Neural progenitor cell (in vitro differentiated cells): ENCODE measurements at regions not wholly inside any gene's neighbourhood (a gene's known extent, or its start where the extent isn't known, plus 50 kb on each side); places are given as distances from the start of the nearest gene placed in this dataset.

ENCODE experiments used
- DNase-seq: peaks from one replicate; pipeline ENCODE4 v3.0.0-alpha.2; 2016; ENCODE audit warnings: low spot score
- H2AFZ ChIP-seq: fragments of 200-600 bp; sonication (generic); replicated peaks from 2 replicates; pipeline ENCODE4 v1.6.1; 2016; ENCODE audit warnings: antibody characterized with exemption
- H3F3A ChIP-seq: fragments of 200-600 bp; sonication (generic); 2 replicates; pipeline ENCODE4 v1.6.1; 2016; ENCODE audit warnings: antibody characterized with exemption, low read depth
- H3K27ac ChIP-seq: fragments of 200-600 bp; sonication (generic); 2 replicates; pipeline ENCODE4 v1.5.1; 2016; ENCODE audit warnings: mild to moderate bottlenecking
- H3K27me3 ChIP-seq: fragments of 200-600 bp; sonication (generic); 2 replicates; pipeline ENCODE4 v1.6.1; 2016; ENCODE audit warnings: mild to moderate bottlenecking, moderate library complexity
- H3K36me3 ChIP-seq: fragments of 200-600 bp; sonication (generic); 2 replicates; pipeline ENCODE4 v1.5.1; 2016
- H3K4me1 ChIP-seq: fragments of 200-600 bp; sonication (generic); 2 replicates; pipeline ENCODE4 v1.6.1; 2016; ENCODE audit warnings: mixed run types
- H3K4me2 ChIP-seq: fragments of 200-600 bp; sonication (generic); 2 replicates; pipeline ENCODE4 v1.6.1; 2016
- H3K4me3 ChIP-seq: fragments of 200-600 bp; sonication (generic); 2 replicates; pipeline ENCODE4 v1.5.1; 2016
- H3K79me2 ChIP-seq: fragments of 200-600 bp; sonication (generic); 2 replicates; pipeline ENCODE4 v1.6.1; 2016; ENCODE audit warnings: low read depth
- H3K9ac ChIP-seq: fragments of 200-600 bp; sonication (generic); 2 replicates; pipeline ENCODE4 v1.6.1; 2016
- H3K9me3 ChIP-seq: fragments of 200-600 bp; sonication (generic); 2 replicates; pipeline ENCODE4 v1.5.1; 2016; ENCODE audit warnings: low read depth
- H4K20me1 ChIP-seq: fragments of 200-600 bp; sonication (generic); 2 replicates; pipeline ENCODE4 v1.6.1; 2016; ENCODE audit warnings: low read depth
- H3K27ac Mint-ChIP-seq: 3 replicates; pipeline ENCODE4 v1.8.0; 2021; ENCODE audit warnings: mixed read lengths
- H3K27me3 Mint-ChIP-seq: 2 replicates; pipeline ENCODE4 v1.8.0; 2022; ENCODE audit warnings: low read depth, mild to moderate bottlenecking, inconsistent platforms, moderate library complexity, mixed read lengths; ENCODE audit not compliant: insufficient read depth
- H3K36me3 Mint-ChIP-seq: 3 replicates; pipeline ENCODE4 v1.8.0; 2021; ENCODE audit warnings: mixed read lengths
- H3K4me1 Mint-ChIP-seq: 3 replicates; pipeline ENCODE4 v1.8.0; 2021; ENCODE audit warnings: mixed read lengths
- H3K4me3 Mint-ChIP-seq: 3 replicates; pipeline ENCODE4 v1.8.0; 2021; ENCODE audit warnings: mild to moderate bottlenecking, moderate library complexity, mixed read lengths
- H3K9me3 Mint-ChIP-seq: 3 replicates; pipeline ENCODE4 v1.8.0; 2020; ENCODE audit warnings: mixed read lengths
- CTCF ChIP-seq: fragments of 200-600 bp; sonication (generic); IDR thresholded peaks from 2 replicates; pipeline ENCODE4 v1.5.1; 2017; ENCODE audit warnings: antibody characterized with exemption, mild to moderate bottlenecking
- EZH2 ChIP-seq: fragments of 200-600 bp; sonication (generic); IDR thresholded peaks from 2 replicates; pipeline ENCODE4 v1.6.1; 2017; ENCODE audit warnings: antibody characterized with exemption, mild to moderate bottlenecking, moderate library complexity
- EZH2phosphoT487 ChIP-seq: fragments of 200-600 bp; sonication (generic); IDR thresholded peaks from 2 replicates; pipeline ENCODE4 v1.6.1; 2017; ENCODE audit warnings: antibody characterized with exemption

GRCh38 chr21:35430260-35430659, 381.2 kb upstream of the RUNX1 start:
- no peak overlapping the region for H3K27ac ChIP-seq
- H3K9me3 ChIP-seq = no peaks in the 10 kb centered on the region
- H3K4me3 Mint-ChIP-seq = no peak overlapping the region
- H3K27ac Mint-ChIP-seq = no peak overlapping the region
- no peaks in the 10 kb centered on the region for H3F3A ChIP-seq
- H3K9me3 Mint-ChIP-seq = peaks cover 32% of the 10 kb centered on the region
- no peak for DNase-seq
- no peak overlapping the region for H3K9ac ChIP-seq
- peaks cover 4% of the 10 kb centered on the region for H3K27me3 Mint-ChIP-seq
- H3K79me2 ChIP-seq = no peaks in the 10 kb centered on the region
- H3K36me3 Mint-ChIP-seq = no peaks in the 10 kb centered on the region
- no peaks in the 10 kb centered on the region for H3K36me3 ChIP-seq
- no peak for TF ChIP-seq EZH2phosphoT487
- no peak for TF ChIP-seq EZH2
- TF ChIP-seq CTCF = no peak
- no peak overlapping the region for H3K4me2 ChIP-seq
- H4K20me1 ChIP-seq = no peaks in the 10 kb centered on the region
- no peak overlapping the region for H3K4me3 ChIP-seq
- peaks cover 5% of the 10 kb centered on the region for H3K4me1 Mint-ChIP-seq
- no peak overlapping the region for H2AFZ ChIP-seq
- no peaks in the 10 kb centered on the region for H3K27me3 ChIP-seq
- H3K4me1 ChIP-seq = peaks cover 21% of the 10 kb centered on the region

GRCh38 chr21:35428937-35429336, 379.8 kb upstream of the RUNX1 start:
- Histone ChIP-seq H3K9me3 (no peaks in the 10 kb centered on the region), H3K4me2 (no peak overlapping the region), H3K9ac (no peak overlapping the region), H2AFZ (no peak overlapping the region), H4K20me1 (no peaks in the 10 kb centered on the region), H3K79me2 (no peaks in the 10 kb centered on the region), H3K27me3 (no peaks in the 10 kb centered on the region), H3K36me3 (no peaks in the 10 kb centered on the region), H3K4me1 (peaks cover 21% of the 10 kb centered on the region), H3K27ac (no peak overlapping the region), H3F3A (no peaks in the 10 kb centered on the region), H3K4me3 (no peak overlapping the region)
- Mint-ChIP-seq H3K27me3 (peaks cover 4% of the 10 kb centered on the region), H3K4me3 (no peak overlapping the region), H3K9me3 (peaks cover 26% of the 10 kb centered on the region), H3K27ac (no peak overlapping the region), H3K36me3 (no peaks in the 10 kb centered on the region), H3K4me1 (peaks cover 5% of the 10 kb centered on the region)
- no peak for TF ChIP-seq EZH2
- no peak for TF ChIP-seq EZH2phosphoT487
- no peak for TF ChIP-seq CTCF
- DNase-seq = no peak

- Histone ChIP-seq H3K9me3 (no peaks in the 10 kb centered on the region), H3K27me3 (no peaks in the 10 kb centered on the region), H3K36me3 (no peaks in the 10 kb centered on the region), H3K27ac (no peak overlapping the region), H3K4me1 (peaks cover 21% of the 10 kb centered on the region), H3F3A (no peaks in the 10 kb centered on the region), H3K4me3 (no peak overlapping the region), H3K79me2 (no peaks in the 10 kb centered on the region), H4K20me1 (no peaks in the 10 kb centered on the region), H3K4me2 (no peak overlapping the region), H3K9ac (no peak overlapping the region), H2AFZ (no peak overlapping the region)
- peaks cover 4% of the 10 kb centered on the region for H3K27me3 Mint-ChIP-seq
- peaks cover 5% of the 10 kb centered on the region for H3K4me1 Mint-ChIP-seq
- H3K4me3 Mint-ChIP-seq = no peak overlapping the region
- no peak for TF ChIP-seq CTCF
- no peak for TF ChIP-seq EZH2phosphoT487
- TF ChIP-seq EZH2 = no peak
- no peaks in the 10 kb centered on the region for H3K36me3 Mint-ChIP-seq
- DNase-seq = peak; percentile 52
- no peak overlapping the region for H3K27ac Mint-ChIP-seq
- peaks cover 21% of the 10 kb centered on the region for H3K9me3 Mint-ChIP-seq
Measured at GRCh38 chr21:35428489-35428888, 379.4 kb upstream of the RUNX1 start.

- peaks cover 5% of the 10 kb centered on the region for H3K4me1 Mint-ChIP-seq
- no peaks in the 10 kb centered on the region for H3K36me3 Mint-ChIP-seq
- H3F3A ChIP-seq = no peaks in the 10 kb centered on the region
- no peaks in the 10 kb centered on the region for H3K9me3 ChIP-seq
- no peak overlapping the region for H3K4me2 ChIP-seq
- no peak for TF ChIP-seq EZH2phosphoT487
- no peak for TF ChIP-seq EZH2
- TF ChIP-seq CTCF = no peak
- no peak overlapping the region for H3K27ac ChIP-seq
- no peak overlapping the region for H3K27ac Mint-ChIP-seq
- H3K79me2 ChIP-seq = no peaks in the 10 kb centered on the region
- no peak for DNase-seq
- H3K9ac ChIP-seq = no peak overlapping the region
- H2AFZ ChIP-seq = no peak overlapping the region
- H3K4me3 ChIP-seq = no peak overlapping the region
- H4K20me1 ChIP-seq = no peaks in the 10 kb centered on the region
- no peak overlapping the region for H3K4me3 Mint-ChIP-seq
- H3K4me1 ChIP-seq = peaks cover 21% of the 10 kb centered on the region
- peaks cover 16% of the 10 kb centered on the region for H3K9me3 Mint-ChIP-seq
- no peaks in the 10 kb centered on the region for H3K36me3 ChIP-seq
- H3K27me3 ChIP-seq = no peaks in the 10 kb centered on the region
- peaks cover 4% of the 10 kb centered on the region for H3K27me3 Mint-ChIP-seq
Measured at GRCh38 chr21:35428001-35428320, 378.9 kb upstream of the RUNX1 start.
